ENCODE measurements at regions not wholly inside any gene's neighbourhood (a gene's known extent, or its start where the extent isn't known, plus 50 kb on each side); places are given as distances from the start of the nearest gene placed in this dataset.
A peak's percentile ranks its signal among the peaks of the same experiment; 100 is the strongest.

DNA sequence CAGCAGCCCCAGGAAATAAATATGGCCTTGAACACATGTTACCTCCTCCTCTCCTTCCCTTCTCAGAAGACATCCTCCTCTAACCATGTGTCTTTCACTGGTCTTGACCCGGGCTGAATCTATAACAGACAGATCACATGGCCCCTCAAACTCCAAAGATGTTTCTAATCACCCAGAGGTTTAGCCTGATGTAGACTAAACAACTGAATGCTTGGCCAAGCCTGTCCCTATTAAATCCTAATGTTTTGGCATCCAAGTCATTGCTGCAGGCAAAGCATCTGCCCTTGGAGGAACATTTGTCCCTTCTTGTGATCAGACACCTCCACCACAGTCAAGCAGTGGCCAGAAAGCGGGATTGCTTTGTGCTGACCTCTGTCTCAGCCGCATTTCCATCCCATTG is 65.5 kb downstream of the ANKRD60 start:
- Mint-ChIP-seq H3K4me3 (no peak overlapping the region), H3K36me3 (ENCODE audit: low read depth) (no peaks in the 10 kb centered on the region), H3K27ac (peak overlapping the region in 1 of 3 experiments; percentile 56), H3K9me3 (peaks cover 4% of the 10 kb centered on the region), H3K4me1 (peaks cover 14% of the 10 kb centered on the region), H3K27me3 (ENCODE audit: low read depth) (peaks cover 4% of the 10 kb centered on the region)
- TF ChIP-seq, protein P1, sequence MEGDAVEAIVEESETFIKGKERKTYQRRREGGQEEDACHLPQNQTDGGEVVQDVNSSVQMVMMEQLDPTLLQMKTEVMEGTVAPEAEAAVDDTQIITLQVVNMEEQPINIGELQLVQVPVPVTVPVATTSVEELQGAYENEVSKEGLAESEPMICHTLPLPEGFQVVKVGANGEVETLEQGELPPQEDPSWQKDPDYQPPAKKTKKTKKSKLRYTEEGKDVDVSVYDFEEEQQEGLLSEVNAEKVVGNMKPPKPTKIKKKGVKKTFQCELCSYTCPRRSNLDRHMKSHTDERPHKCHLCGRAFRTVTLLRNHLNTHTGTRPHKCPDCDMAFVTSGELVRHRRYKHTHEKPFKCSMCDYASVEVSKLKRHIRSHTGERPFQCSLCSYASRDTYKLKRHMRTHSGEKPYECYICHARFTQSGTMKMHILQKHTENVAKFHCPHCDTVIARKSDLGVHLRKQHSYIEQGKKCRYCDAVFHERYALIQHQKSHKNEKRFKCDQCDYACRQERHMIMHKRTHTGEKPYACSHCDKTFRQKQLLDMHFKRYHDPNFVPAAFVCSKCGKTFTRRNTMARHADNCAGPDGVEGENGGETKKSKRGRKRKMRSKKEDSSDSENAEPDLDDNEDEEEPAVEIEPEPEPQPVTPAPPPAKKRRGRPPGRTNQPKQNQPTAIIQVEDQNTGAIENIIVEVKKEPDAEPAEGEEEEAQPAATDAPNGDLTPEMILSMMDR (IDR thresholded peaks at IDR 0.05; ENCODE audit: unreplicated experiment in 3 of 3) = no peak

DNA sequence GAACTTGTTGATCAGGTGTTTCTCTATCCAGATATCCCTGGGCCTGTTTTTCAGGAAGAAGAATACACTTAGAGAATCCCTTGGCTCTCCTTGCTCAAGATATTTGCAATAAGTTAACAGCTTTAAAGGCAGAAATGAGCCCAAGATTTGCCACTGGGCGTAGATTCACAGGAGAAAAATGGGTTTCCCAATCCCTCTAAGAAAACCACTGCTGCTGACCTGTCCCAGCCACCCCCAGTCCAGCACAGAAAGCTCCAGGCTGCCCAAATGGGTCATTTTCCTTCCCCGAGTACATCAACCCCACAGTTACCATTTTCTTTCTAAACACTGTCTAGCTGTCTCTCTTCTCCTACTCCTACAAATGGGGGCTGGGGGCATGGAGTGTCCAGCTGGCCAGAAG is 67.3 kb downstream of the ANKRD60 start:
- no peaks in the 10 kb centered on the region for H3K36me3 Mint-ChIP-seq (ENCODE audit: low read depth)
- peaks cover 14% of the 10 kb centered on the region for H3K4me1 Mint-ChIP-seq
- TF ChIP-seq, protein P1 (IDR thresholded peaks at IDR 0.05; ENCODE audit: unreplicated experiment in 3 of 3) = no peak
- H3K4me3 Mint-ChIP-seq = no peak overlapping the region
- peak overlapping the region in 1 of 3 experiments; percentile 18 for H3K27ac Mint-ChIP-seq
- peaks cover 8% of the 10 kb centered on the region for H3K27me3 Mint-ChIP-seq (ENCODE audit: low read depth)
- H3K9me3 Mint-ChIP-seq = peaks cover 4% of the 10 kb centered on the region

DNA sequence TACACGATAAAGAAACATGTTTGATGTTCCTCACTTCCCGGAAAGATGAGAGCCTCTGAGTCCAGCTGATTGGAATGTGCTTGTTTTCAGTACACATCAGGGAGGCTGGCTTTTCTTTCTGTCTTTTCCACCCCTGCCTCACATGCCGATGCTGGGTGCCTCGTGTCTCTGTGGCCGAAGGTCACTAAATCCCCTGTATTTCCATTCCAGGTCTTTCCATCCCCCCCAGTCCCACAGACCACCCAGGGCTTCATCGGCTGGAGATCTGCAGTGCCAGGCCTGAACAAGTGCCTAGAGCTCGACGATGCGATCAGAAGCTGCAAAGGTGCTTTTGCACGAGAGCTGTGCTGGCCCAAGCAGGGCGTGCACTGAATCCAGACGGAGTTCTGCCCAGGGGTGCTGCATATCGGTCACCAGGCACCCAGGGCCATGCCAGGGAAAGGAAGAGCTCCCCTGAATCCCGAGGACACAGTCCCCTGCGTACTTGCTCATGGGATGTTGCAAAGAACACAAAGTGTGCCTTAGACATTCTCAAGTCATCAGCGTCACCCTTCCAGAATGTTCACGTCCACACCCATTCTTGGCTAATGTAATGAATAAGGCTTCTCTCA is 67.9 kb downstream of the ANKRD60 start:
- H3K4me3 Mint-ChIP-seq = no peak overlapping the region
- H3K9me3 Mint-ChIP-seq = peaks cover 4% of the 10 kb centered on the region
- TF ChIP-seq, protein P1 (IDR thresholded peaks at IDR 0.05; ENCODE audit: unreplicated experiment in 3 of 3) = no peak
- no peaks in the 10 kb centered on the region for H3K36me3 Mint-ChIP-seq (ENCODE audit: low read depth)
- peaks cover 11% of the 10 kb centered on the region for H3K27me3 Mint-ChIP-seq (ENCODE audit: low read depth)
- H3K4me1 Mint-ChIP-seq = peaks cover 14% of the 10 kb centered on the region
- peak overlapping the region in 2 of 3 experiments; percentile 1 to 18 for H3K27ac Mint-ChIP-seq

DNA sequence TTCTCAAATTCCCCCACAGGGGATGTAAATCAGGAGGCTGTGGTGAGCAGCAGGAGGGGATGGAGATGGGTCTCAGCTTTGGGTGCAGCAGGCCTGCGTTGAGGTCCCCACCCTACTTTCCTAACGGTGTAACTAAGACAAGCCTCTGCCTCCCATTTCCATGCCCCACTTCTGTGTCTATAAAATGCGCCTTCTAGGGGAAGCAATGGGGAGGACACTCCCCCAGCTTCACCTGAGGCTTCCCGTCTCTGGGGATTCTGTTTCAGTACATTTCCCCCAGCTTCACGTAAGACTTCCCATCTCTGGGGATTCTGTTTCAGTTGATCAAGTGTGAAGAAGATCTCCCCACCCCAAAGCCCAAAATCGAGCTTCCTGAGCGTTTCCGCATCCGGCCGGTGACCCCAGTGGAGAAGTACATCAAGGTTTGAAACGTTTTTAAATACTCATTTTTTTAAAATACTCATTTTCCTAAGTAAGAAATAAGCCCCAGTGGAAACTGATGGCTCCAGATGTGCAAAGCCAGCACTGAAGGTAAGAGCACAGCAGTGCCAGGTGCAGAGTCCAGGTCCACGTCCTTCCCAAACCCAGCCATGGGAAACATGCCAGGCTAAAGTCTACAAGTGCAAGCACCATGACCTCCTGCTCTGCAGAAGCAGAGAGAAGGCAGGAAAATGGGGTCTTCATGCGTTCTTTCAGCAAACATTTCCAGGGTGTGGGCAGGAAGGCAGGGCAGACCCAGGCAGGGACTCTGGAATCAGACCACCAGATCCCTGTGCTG is 73.1 kb downstream of the ANKRD60 start:
- no peaks in the 10 kb centered on the region for H3K9me3 Mint-ChIP-seq
- no peak overlapping the region for H3K27ac Mint-ChIP-seq
- H3K4me3 Mint-ChIP-seq = no peak overlapping the region
- peaks cover 23% of the 10 kb centered on the region for H3K4me1 Mint-ChIP-seq
- TF ChIP-seq, protein P1 (IDR thresholded peaks at IDR 0.05; ENCODE audit: unreplicated experiment in 3 of 3) = no peak
- no peaks in the 10 kb centered on the region for H3K36me3 Mint-ChIP-seq (ENCODE audit: low read depth)
- peaks cover 27% of the 10 kb centered on the region for H3K27me3 Mint-ChIP-seq (ENCODE audit: low read depth)

DNA sequence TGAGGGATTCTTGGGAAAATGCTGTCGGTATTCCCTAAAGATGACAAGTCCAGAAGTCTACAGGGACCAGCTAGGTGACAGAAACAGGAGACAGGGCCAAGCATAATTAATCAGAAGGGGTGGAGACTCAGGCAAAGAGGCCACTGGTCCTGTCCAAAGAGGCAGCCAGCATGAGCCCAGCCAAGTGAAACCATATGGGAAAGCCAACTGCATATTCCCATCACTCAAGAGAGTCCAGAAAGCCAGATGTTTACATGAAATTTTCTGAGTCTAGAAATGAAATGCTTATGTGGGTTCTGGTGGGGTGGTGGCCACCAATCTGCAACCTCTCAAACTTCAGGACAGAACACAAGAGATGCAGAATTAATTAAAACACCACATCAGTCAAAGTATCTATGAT is 74.3 kb downstream of the ANKRD60 start:
- Mint-ChIP-seq H3K9me3 (no peaks in the 10 kb centered on the region), H3K4me3 (no peak overlapping the region), H3K4me1 (peaks cover 23% of the 10 kb centered on the region), H3K27ac (no peak overlapping the region), H3K36me3 (ENCODE audit: low read depth) (no peaks in the 10 kb centered on the region), H3K27me3 (ENCODE audit: low read depth) (peaks cover 35% of the 10 kb centered on the region)
- TF ChIP-seq, protein P1 (IDR thresholded peaks at IDR 0.05; ENCODE audit: unreplicated experiment in 3 of 3) = no peak
